OCI-LY7 (cell line): ENCODE measurements at regions not wholly inside any gene's neighbourhood (a gene's known extent, or its start where the extent isn't known, plus 50 kb on each side); places are given as distances from the start of the nearest gene placed in this dataset.

ENCODE experiments used
- BruUV-seq: library from RNA; stranded (reverse); fragments of 400-500 nt; replicated peaks from 2 replicates; lab custom pipeline; 2021; lab: Mats Ljungman, UMichigan
- CTCF ChIA-PET: fragments of 300-600 bp; sonication (Branson Sonifier 250); formaldehyde crosslinking; loops from one replicate; lab custom pipeline; 2022; ENCODE audit warnings: antibody characterized with exemption; ENCODE audit not compliant: unreplicated experiment; lab: Charles Lee
- POLR2A ChIA-PET: fragments of 300-600 bp; sonication (Branson Sonifier 250); formaldehyde crosslinking; loops from one replicate; lab custom pipeline; 2022; ENCODE audit warnings: antibody characterized with exemption; lab: Charles Lee
- DNase-seq: peaks from one replicate; pipeline ENCODE4 v3.0.0-alpha.2; 2015; ENCODE audit warnings: low spot score
- H2AFZ ChIP-seq: fragments of 200-600 bp; sonication (generic), shearing (Covaris generic); 2 replicates; pipeline ENCODE4 v1.6.1; 2014; ENCODE audit warnings: mild to moderate bottlenecking, antibody characterized with exemption, low read length, moderate library complexity
- H3K27ac ChIP-seq: fragments of 200-600 bp; sonication (generic); 2 replicates; pipeline ENCODE4 v1.5.1; 2014; ENCODE audit warnings: mixed run types, low read depth, mild to moderate bottlenecking, moderate library complexity, low read length, inconsistent platforms; ENCODE audit not compliant: poor library complexity, severe bottlenecking
- H3K36me3 ChIP-seq: fragments of 200-600 bp; sonication (generic); 2 replicates; pipeline ENCODE4 v1.6.1; 2014; ENCODE audit warnings: mild to moderate bottlenecking, antibody characterized with exemption, low read length, moderate library complexity, mixed read lengths; ENCODE audit not compliant: insufficient read depth
- H3K4me1 ChIP-seq: fragments of 200-600 bp; sonication (generic); 2 replicates; pipeline ENCODE4 v1.5.1; 2014; ENCODE audit warnings: mild to moderate bottlenecking, low read length; ENCODE audit not compliant: insufficient read depth, poor library complexity, severe bottlenecking
- H3K4me2 ChIP-seq: fragments of 200-600 bp; sonication (generic); 2 replicates; pipeline ENCODE4 v1.6.1; 2014; ENCODE audit warnings: mild to moderate bottlenecking, low read length
- H3K4me3 ChIP-seq: fragments of 200-600 bp; sonication (generic); 2 replicates; pipeline ENCODE4 v1.5.1; 2014; ENCODE audit warnings: mild to moderate bottlenecking, low read depth, low read length; ENCODE audit not compliant: poor library complexity, severe bottlenecking
- H3K79me2 ChIP-seq: fragments of 200-600 bp; sonication (generic); 2 replicates; pipeline ENCODE4 v1.6.1; 2016; ENCODE audit warnings: low read depth, mild to moderate bottlenecking, low read length, moderate library complexity, mixed read lengths; ENCODE audit not compliant: insufficient read depth
- H3K9me2 ChIP-seq: fragments of 200-600 bp; sonication (generic); 2 replicates; pipeline ENCODE4 v1.6.1; 2016; ENCODE audit warnings: mild to moderate bottlenecking, low read length, mixed read lengths; ENCODE audit not compliant: insufficient read depth
- H3K9me3 ChIP-seq: fragments of 200-600 bp; sonication (generic); 2 replicates; pipeline ENCODE4 v1.6.1; 2014; ENCODE audit warnings: mild to moderate bottlenecking, mixed run types, low read length, mixed read lengths
- H4K20me1 ChIP-seq: fragments of 200-600 bp; sonication (generic); 2 replicates; pipeline ENCODE4 v1.6.1; 2014; ENCODE audit warnings: mild to moderate bottlenecking, antibody characterized with exemption, low read length, moderate library complexity, mixed read lengths; ENCODE audit not compliant: insufficient read depth
- EZH2phosphoT487 ChIP-seq: fragments of 200-600 bp; sonication (generic); IDR thresholded peaks from 2 replicates; pipeline ENCODE4 v1.6.1; 2018; ENCODE audit warnings: low read depth, borderline replicate concordance, mild to moderate bottlenecking, mixed run types, antibody characterized with exemption, low read length, moderate library complexity, mixed read lengths
- intact Hi-C: fragments of 100-400 bp; cut with micrococcal nuclease; formaldehyde crosslinking; loops from one replicate; pipeline ENCODE4 v1.10.0; 2022; ENCODE audit not compliant: unreplicated experiment
- TF ChIP-seq, protein P1 (sequence below): fragments of 200-600 bp; sonication (generic); conservative IDR thresholded peaks from 2 replicates; pipeline ENCODE4 v1.5.1; 2014; ENCODE audit warnings: mild to moderate bottlenecking, antibody characterized with exemption, low read length, moderate library complexity, mixed read lengths

DNA sequence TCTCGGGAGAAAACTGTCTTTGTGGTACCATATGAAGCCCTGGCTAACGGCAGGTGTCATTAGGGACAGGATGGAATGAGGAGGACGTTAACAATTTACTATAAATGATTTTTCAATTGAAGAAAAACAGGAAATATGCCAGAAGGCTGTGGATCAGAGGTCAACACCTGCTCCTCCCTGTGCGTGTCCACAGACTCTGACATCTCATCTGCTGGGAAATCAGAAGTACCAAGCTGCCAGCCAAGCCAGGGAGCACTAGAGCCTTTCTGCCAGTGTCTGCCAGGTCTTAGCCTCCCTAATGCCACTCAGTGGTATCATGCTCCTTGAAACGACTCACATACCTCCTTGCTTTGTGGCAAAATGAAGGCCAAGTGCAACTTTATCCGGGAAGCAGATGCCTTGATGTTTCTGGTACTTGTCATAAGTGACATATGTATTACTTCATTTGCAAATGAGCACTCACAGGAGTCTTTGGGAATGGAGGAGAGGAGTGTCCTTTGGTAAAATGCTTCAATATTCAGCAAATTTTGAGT lies 541.1 kb downstream of the SATB2 start:
- TF ChIP-seq EZH2phosphoT487 = no peak
- TF ChIP-seq, protein P1, sequence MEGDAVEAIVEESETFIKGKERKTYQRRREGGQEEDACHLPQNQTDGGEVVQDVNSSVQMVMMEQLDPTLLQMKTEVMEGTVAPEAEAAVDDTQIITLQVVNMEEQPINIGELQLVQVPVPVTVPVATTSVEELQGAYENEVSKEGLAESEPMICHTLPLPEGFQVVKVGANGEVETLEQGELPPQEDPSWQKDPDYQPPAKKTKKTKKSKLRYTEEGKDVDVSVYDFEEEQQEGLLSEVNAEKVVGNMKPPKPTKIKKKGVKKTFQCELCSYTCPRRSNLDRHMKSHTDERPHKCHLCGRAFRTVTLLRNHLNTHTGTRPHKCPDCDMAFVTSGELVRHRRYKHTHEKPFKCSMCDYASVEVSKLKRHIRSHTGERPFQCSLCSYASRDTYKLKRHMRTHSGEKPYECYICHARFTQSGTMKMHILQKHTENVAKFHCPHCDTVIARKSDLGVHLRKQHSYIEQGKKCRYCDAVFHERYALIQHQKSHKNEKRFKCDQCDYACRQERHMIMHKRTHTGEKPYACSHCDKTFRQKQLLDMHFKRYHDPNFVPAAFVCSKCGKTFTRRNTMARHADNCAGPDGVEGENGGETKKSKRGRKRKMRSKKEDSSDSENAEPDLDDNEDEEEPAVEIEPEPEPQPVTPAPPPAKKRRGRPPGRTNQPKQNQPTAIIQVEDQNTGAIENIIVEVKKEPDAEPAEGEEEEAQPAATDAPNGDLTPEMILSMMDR = no peak
- H2AFZ ChIP-seq = peak overlapping the region; percentile 65
- POLR2A ChIA-PET = interaction anchor here (0.9 to 1.5 kb wide), 4 partner anchors 11 to 472 kb away, joined by 3 to 5 read pairs (median 3); no protein-coding TSS in a partner anchor
- intact Hi-C loops = loop anchor here (5.0 kb wide), 1 partner anchor 214 kb away; no protein-coding TSS in a partner anchor
- no peaks in the 10 kb centered on the region for H4K20me1 ChIP-seq
- DNase-seq = peak; percentile 31
- H3K36me3 ChIP-seq = peaks cover 7% of the 10 kb centered on the region
- BruUV-seq = no TSS peak
- no peaks in the 10 kb centered on the region for H3K79me2 ChIP-seq
- CTCF ChIA-PET = no interaction called here
- no peaks in the 10 kb centered on the region for H3K9me2 ChIP-seq
- peak overlapping the region; percentile 52 for H3K4me2 ChIP-seq
- H3K4me3 ChIP-seq = no peak overlapping the region
- H3K4me1 ChIP-seq = peaks cover 63% of the 10 kb centered on the region
- no peak overlapping the region for H3K27ac ChIP-seq
- H3K9me3 ChIP-seq = peaks cover 7% of the 10 kb centered on the region; the same call in 1 of the 2 replicates

DNA sequence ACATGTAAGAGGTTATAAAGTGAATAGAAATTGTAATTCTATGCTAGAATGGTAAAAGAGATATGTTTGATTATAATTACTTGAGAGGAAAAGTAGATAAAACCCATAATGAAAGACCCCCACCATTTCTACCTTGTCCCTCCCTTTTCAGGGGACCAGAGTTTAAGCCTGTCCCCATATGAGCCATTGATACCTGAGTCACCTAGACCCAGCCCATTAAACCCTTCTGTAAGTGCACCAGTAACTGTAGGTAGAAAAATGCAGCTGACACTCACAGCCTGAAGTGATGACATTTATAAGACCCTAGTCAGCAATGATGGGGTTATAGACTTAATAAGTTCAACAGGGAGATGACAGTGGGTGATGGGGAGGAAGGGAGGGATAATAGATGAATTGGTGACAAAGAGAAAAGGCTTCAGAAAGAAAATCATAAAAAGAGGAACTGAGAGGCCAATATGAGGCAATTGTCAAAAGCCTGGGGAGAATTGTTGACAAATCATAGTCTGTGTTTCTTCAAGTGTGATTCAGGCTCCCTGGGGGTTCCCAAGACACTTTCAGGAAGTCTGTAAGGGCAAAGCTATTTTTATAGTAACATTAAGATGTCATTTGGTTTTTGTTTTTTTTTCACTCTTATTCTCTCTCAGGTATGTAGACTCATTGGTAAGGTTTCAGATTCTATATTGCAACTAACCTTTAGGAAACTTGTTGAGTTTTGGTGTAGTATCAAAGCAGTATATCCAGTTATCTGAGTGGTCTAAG lies 544.2 kb downstream of the SATB2 start:
- peaks cover 7% of the 10 kb centered on the region; the same call in 1 of the 2 replicates for H3K9me3 ChIP-seq
- H3K4me3 ChIP-seq = peak overlapping the region; percentile 54
- DNase-seq = peak; percentile 95
- H3K36me3 ChIP-seq = no peaks in the 10 kb centered on the region; the same call in 1 of the 2 replicates
- H3K4me2 ChIP-seq = peak overlapping the region; percentile 86
- no peaks in the 10 kb centered on the region for H4K20me1 ChIP-seq
- ChIA-PET POLR2A (interaction anchor here (1.3 kb wide), 1 partner anchor 140 kb away, joined by 3 read pairs; no protein-coding TSS in a partner anchor), CTCF (no interaction called here)
- H2AFZ ChIP-seq = peak overlapping the region; percentile 59; the same call in 1 of the 2 replicates
- intact Hi-C loops = loop anchor here (5.0 kb wide), 1 partner anchor 544 kb away; the partner anchor contains the start of gene SATB2
- BruUV-seq = no TSS peak
- no peaks in the 10 kb centered on the region for H3K79me2 ChIP-seq
- TF ChIP-seq EZH2phosphoT487 = no peak
- TF ChIP-seq, protein P1 = no peak
- no peaks in the 10 kb centered on the region for H3K9me2 ChIP-seq
- peaks cover 60% of the 10 kb centered on the region for H3K4me1 ChIP-seq
- H3K27ac ChIP-seq = peak overlapping the region; percentile 88
